Sciatic nerve (tissue), 2 donors: ENCODE measurements at regions not wholly inside any gene's neighbourhood (a gene's known extent, or its start where the extent isn't known, plus 50 kb on each side); places are given as distances from the start of the nearest gene placed in this dataset.
"Not testable (repeated sequence)": the region's sequence is repeated elsewhere in the genome, so short reads cannot be mapped to it uniquely, and the experiment has no call there.

Experiments used
- ATAC-seq: fragments of 200-7000 bp; cut with Tn5 transposase; one replicate; pipeline ENCODE4 v1.9.1; 2020; ENCODE audit warnings: mild to moderate bottlenecking, moderate library complexity
- DNase-seq: peaks from one replicate; pipeline ENCODE4 v3.0.0-alpha.2; 2020; ENCODE audit warnings: low spot score
- intact Hi-C: fragments of 100-400 bp; cut with DNase I; formaldehyde crosslinking; loops from one replicate; pipeline ENCODE4 v1.14.2; 2022
- donor health status: DM: no; HTN: no; CAD: no.
- donor health status: DM: no; HTN: no; CAD: no.

GRCh38 chr13:66162470-66162869 is 1067.7 kb downstream of the PCDH9 start:
- ATAC-seq (no peak), DNase-seq (no peak)
- intact Hi-C loops, result loop anchor here (10.0 kb wide), 1 partner anchor 1238 kb away; no protein-coding TSS in a partner anchor

DNA sequence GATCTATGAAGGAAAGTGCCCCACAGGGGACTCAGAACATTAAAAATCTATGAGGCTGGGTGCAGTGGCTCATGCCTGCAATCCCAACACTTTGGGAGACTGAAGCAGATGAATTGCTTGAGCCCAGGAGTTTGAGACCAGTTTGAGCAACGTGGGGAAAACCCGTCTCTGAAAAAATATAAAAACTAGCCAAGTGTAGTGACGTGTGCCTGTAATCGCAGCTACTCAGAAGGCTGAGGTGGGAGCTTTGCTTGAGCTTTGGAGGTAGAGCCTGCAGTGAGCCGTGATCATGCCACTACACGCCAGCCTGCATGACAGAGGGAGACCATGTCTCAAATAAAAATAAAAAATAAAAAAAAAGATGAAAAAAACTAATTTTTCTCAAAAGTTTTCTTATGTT is 1070.6 kb downstream of the PCDH9 start:
- DNase-seq, result no peak
- intact Hi-C loops, result no loop called here
- ATAC-seq, result no peak

GRCh38 chr13:66154976-66155375 is 1075.2 kb downstream of the PCDH9 start:
- ATAC-seq (no peak), DNase-seq (no peak)
- intact Hi-C loops, result no loop called here

- ATAC-seq (no peak), DNase-seq (no peak)
- intact Hi-C loops, result no loop called here
These were observed 1075.8 kb downstream of the PCDH9 start for GRCh38 chr13:66154354-66154753.

DNA sequence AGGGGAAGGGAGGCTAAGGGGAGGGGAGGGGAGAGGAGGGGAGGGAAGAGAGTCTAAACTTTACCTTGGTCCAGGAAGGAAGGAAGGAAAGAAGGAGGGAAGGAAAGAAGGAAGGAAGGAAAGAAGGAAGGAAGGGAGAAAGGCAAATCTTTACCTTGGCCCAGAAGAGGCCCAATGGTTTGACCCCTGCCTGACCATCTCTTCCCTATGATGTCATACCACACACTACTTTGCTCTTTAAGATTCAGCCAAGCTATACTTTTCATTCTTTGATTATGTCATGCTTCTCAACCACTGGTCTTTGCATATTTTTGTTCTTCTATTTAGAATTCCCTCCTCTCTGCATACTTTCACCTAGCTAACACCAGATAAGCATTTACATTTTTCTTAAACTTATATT is 1077.5 kb downstream of the PCDH9 start:
- no peak for ATAC-seq
- DNase-seq, result no peak
- intact Hi-C loops, result no loop called here

GRCh38 chr13:66144357-66144756 is 1085.8 kb downstream of the PCDH9 start:
- intact Hi-C loops, ATAC-seq, DNase-seq: not testable (repeated sequence)

DNA sequence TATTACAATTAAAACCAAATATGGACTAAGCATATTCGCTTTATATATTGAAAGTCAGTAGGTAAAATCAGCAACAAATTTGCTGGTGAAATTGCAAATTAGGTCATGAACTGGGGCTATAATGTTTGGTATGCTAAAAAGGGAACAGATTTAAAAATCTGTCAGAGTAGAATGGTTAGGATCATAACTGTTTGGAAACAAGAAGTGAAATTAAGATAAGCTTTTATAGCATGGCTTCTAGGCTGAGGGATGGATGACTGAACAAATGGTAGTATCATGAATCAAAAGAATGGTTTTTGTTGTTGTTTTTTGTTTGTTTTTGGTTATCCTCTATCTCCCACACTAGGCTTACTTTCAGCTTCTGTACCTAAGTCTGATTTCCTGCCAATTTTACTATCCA is 1090.4 kb downstream of the PCDH9 start:
- intact Hi-C loops, result no loop called here
- no peak for DNase-seq
- ATAC-seq, result no peak

DNA sequence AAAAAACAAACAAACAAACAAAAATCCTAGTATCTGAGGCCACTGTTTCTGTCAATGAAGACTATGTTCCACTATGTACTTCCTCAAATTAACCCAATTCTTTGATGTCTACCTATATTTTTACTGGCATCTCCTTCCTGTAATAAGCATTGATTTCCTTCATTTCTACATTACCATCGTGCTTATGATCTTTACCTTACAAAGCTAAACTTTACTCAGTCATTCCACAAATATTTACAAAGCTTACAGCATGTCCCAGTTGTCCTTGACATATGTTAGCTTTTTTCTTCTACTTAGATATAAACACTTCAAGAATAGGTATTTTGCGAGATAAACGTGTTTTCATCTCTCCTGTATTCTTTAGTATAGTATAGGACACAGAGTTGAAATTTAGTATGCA is 1090.9 kb downstream of the PCDH9 start:
- ATAC-seq (no peak), DNase-seq (no peak)
- intact Hi-C loops, result no loop called here

- no peak for DNase-seq
- ATAC-seq, result no peak
- intact Hi-C loops, result no loop called here
These were observed 1091.8 kb downstream of the PCDH9 start for GRCh38 chr13:66138172-66138811.

DNA sequence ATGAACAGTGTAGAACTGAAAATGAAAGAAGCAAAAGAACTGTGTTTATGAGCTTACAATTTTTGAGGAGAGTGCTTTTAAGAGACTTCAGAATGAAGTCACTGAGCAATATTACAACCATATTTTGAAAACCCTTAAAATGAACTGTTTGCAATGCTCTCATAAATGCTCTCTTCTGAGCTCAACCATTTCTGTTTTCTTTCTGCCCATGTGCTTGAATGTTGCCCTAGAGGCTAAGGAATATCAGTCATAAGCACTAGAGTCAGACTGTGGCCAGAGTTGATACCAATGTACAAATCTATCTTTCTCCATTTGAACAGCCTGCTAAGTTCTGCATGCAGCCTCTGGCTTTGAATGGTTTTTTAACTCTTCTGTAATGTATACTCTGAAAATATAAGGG is 1092.8 kb downstream of the PCDH9 start:
- intact Hi-C loops, result no loop called here

GRCh38 chr13:66128692-66129269 is 1101.4 kb downstream of the PCDH9 start:
- ATAC-seq (no peak), DNase-seq (no peak)
- intact Hi-C loops, result no loop called here

More for the DNA sequence above, 1092.8 kb downstream of the PCDH9 start:
- DNase-seq, result no peak
- ATAC-seq, result no peak

DNA sequence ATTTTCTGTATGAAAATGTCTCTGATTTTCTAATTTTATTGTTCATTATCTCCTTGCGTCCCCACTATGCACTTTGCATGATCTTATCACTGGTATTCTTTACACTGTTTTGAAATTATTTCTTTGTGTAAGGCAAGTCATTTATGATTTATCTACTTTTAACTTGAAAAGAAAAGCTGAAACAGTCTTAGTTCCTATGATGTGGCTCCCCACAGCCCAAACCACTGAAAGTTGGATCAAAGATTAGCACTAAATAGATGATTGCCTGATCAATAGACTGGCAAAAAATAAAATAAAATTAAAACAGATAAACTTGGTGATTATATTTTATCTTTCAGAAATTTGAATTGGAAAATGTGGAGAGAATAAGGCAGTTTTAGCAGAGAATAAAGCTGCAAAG is 1101.9 kb downstream of the PCDH9 start:
- intact Hi-C loops, result no loop called here
- DNase-seq (no peak), ATAC-seq (no peak)

GRCh38 chr13:66117563-66117962 is 1112.6 kb downstream of the PCDH9 start:
- DNase-seq (no peak), ATAC-seq (no peak)
- intact Hi-C loops, result no loop called here

- intact Hi-C loops, result no loop called here
- DNase-seq, result no peak
- ATAC-seq, result no peak
These were observed 1116.1 kb downstream of the PCDH9 start for GRCh38 chr13:66113882-66114526.

- intact Hi-C loops, result no loop called here
- ATAC-seq, result no peak
These were observed 1118.5 kb downstream of the PCDH9 start for GRCh38 chr13:66111628-66112027.

DNA sequence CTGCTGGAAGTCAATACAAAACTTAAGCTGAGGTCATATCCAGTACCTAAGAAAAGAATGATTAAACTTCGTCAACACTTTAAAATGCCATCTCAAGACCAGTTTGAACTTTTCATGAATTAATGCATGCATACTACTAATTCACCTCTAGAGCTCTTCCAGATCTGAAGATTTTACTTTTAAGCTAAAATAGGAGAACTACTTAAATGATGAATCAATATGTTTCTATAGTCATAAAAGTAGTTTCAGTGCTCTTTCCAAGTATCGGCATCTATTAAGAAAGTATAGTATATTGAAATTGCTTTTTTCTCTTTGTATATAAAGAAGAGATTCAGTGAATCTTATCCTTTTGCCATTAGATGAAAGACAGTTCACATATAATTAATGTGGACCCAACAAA is 1123.9 kb downstream of the PCDH9 start:
- ATAC-seq (no peak), DNase-seq (no peak)
- intact Hi-C loops, result no loop called here

More at GRCh38 chr13:66111628-66112027, 1118.5 kb downstream of the PCDH9 start:
- DNase-seq, result no peak

DNA sequence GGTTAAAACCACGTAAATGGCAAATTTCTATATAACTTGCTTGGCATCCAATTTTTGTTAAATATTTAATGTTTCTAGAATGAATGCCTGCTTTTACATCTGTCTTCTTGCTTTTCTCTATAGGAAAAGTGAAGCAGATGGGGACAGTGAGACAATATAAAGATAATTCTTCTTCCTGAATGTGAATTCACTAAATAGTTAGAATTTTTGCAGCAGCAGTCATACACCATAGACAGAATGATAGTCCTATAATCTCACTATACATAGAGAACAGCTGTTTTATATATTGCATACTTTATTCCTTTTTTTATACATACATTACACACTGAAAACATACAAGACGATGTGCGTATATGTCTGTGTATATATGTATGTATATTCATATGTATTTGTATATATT is 1127.3 kb downstream of the PCDH9 start:
- intact Hi-C loops, result no loop called here
- DNase-seq, result no peak
- no peak for ATAC-seq

GRCh38 chr13:66099825-66100224 is 1130.3 kb downstream of the PCDH9 start:
- intact Hi-C loops, result no loop called here
- ATAC-seq, result no peak
- no peak for DNase-seq

DNA sequence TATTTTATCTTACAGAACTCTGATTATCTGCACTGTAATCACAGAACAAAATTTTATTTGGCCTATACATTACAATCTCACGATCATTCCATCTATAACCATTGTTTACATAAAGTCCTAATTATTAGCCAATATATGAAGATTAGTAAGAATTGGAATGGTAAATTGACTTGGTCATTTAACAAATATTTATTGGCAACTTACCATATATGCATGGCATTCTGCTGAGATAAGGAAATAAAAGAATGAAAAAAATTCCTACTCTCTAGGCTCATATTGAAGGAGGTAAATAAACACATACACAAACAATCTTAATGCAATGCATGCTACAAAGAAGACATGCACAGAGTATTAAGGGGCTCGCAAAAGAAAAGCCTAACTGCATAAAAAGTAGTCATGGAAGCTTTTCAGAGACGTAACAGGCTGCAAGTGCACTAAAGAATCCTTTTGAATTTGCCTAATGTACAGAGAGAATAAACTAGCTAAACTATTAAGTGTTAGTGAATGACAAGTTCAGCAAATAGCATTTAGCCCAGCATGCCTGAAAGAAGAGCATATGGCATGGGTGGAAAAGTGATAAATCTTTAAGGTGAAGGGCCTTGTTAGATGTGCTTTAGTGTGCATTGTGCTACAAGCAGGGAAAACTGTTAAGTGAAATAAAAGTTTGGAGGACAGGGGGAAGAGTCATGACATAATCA is 1131.1 kb downstream of the PCDH9 start:
- intact Hi-C loops, result no loop called here
- DNase-seq, result no peak
- ATAC-seq, result no peak

- DNase-seq, result no peak
- ATAC-seq, result no peak
- intact Hi-C loops, result no loop called here
These were observed 1140.4 kb downstream of the PCDH9 start for GRCh38 chr13:66089711-66090110.
